Stimulated activated CD8-positive, alpha-beta memory T cell treated with anti-CD3 and anti-CD28 coated beads, Interleukin-4, amount 100 ng/mL, for 48 hours (primary cell): ENCODE measurements at regions not wholly inside any gene's neighbourhood (a gene's known extent, or its start where the extent isn't known, plus 50 kb on each side); places are given as distances from the start of the nearest gene placed in this dataset.

Experiments
- DNase-seq: peaks from one replicate; pipeline ENCODE4 v3.0.0-alpha.2; 2020

DNA sequence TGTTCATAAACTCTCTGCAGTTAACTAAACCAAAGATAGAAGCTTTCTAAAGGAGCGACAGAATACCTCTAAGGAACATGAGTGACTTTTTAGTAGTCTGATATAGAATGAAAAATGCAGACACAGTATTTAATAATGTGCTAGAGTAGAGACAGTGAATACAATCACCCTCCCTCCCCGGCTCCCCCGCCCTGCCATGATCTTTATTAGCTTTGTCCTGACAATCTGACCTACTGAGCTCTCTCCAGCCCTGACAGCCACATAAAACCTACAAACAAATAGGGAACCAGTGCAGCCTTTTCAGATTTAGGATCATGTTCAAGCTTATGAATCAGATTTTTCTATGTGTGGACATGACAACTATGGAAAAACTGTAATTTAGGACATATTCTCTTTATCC, 777.6 kb upstream of the FANCL start:
- no peak for DNase-seq

DNA sequence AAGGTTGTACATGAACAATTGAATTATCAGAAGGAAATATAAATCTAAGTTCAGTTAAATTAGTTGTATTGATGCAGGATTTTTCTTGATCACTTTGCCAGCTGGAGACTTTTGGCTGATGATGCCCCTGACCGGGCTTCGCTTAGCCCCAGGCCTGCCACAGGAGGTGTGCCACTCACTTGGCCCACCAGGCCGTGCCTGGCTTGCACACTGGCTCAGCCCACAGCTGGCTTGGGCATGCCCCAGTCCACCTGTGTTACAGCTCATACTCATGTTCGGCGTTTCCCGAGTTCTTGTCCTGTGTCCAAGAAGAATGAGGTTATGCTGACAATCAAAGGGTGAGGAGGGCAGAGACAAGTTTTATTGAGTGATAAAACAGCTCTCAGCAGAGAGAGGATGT, 773.9 kb upstream of the FANCL start:
- no peak for DNase-seq

DNA sequence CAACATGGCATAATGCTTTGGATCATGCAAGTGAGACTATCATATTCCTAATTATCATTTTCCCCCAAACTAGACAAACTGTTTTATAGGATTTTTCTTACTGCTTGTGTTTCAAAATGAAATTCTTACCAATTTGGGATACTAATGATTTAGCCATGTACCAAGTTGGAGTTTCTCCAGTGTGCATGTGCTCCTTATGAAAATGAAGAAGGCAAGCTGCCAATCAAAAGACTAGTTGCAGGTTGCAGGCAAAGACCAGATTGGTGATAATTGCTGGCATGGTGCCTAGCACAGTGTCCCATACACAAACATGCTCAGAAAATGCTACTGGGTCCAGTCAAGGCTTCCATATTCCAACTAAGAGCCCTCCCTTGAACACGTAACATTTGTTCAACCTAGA, 771.8 kb upstream of the FANCL start:
- DNase-seq: no peak

DNA sequence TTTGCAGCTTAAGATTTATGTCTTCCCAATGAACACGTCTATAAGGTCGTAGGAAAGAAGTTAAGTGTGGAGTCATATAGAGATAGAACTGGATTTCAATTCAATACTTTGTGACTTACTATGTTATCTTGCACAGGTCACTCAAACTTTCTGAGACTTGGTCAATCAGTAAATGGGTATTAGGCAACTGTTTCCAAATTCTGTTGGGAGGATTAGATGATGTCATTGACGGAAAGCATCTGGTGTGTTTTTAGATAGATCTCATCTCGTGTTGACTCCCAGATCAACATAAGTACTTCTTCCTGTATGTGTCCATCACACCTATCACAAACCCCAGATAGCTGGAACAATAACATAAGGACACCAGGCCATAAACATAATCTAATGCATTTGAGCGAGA, 771.1 kb upstream of the FANCL start:
- no peak for DNase-seq

DNA sequence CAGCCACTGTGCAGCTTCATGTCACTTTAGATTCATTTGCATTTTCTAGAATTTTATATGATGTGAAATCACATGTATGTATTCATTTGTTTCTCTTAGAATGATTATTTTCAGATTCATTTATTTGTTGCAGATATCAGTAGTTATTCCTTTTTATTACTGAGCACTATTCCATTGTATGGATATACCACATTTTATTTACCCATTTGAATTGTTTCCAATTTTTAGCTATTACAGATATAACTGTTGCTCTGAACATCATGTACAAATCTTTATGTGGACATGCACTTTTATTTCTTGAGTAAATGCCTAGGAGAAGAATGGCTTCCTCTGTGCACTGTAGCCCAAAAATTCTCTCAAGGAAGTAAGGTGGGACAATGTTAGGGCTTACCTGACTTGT, 767.8 kb upstream of the FANCL start:
- DNase-seq: no peak

DNA sequence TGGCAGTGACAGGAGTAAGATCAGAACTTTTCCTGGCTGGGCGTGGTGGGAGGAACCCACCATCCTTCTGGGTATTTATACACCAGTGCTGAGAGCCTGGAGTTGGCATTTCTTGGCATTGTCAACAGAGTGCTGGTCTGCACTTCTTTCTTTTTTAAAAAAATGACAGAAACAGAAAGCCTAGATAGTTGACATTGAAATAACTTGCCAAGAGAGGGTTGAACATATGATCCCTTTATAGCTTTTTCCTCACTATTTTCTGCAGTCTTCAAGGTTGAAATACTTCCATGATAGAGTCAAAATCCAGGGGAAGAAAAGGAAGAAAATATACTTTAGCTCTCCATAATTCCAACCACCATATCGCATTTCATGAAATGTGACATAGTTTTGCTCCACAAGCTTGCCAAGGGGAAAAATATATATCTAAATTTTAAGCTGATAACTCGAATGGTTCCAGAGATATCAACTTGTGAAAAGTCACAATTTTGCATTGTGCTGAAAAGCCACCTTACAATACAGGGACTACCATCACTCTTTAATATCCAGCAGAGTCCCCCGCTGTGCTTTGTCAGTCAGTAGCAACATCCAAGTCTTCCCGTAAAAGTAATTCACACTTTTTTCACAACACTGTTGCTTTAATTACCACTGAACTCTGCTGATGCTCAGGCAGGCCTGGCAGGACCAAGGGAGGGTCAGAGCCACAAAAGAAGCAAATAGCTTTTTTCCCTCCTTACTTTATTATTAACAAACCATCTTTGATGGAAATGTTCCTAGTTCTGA, 764.9 kb upstream of the FANCL start:
- no peak for DNase-seq

DNA sequence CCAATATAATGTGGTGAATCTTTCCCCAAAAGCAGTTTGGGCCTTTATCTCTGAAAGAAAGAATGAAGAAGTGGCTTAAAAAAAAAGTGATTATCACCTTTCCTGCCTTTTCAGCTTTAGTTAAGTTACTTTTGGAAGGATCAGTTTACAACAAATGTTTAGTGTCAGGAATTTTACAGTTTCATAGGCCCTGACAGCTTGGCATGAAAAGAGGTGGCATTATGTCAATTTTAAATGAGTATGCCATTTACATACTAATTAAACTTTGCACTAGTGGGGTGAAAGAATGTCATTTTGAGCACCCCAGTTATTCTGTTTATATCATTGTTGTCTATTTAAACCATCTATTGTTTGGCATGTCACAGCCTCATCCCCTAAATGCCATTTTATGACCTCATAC, 763.5 kb upstream of the FANCL start:
- no peak for DNase-seq

DNA sequence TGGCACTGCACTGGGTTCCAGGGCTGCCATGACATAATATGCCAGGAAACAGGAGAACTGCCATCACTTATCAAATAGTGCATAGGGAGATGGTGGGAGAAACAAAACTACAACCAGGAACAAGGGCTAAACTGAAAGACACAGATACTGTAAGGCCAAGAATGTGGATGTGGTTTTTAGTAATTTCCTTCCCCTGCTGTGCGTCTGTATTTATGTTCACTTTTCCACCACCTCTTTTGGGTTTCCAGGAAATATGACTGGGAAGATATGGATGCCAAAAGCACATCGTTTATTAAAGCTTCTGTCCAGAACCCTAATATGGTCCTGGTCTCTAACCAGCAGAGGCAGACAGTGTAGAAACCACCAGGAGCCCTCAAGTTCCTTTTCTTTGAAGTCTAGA, 759.7 kb upstream of the FANCL start:
- no peak for DNase-seq

DNA sequence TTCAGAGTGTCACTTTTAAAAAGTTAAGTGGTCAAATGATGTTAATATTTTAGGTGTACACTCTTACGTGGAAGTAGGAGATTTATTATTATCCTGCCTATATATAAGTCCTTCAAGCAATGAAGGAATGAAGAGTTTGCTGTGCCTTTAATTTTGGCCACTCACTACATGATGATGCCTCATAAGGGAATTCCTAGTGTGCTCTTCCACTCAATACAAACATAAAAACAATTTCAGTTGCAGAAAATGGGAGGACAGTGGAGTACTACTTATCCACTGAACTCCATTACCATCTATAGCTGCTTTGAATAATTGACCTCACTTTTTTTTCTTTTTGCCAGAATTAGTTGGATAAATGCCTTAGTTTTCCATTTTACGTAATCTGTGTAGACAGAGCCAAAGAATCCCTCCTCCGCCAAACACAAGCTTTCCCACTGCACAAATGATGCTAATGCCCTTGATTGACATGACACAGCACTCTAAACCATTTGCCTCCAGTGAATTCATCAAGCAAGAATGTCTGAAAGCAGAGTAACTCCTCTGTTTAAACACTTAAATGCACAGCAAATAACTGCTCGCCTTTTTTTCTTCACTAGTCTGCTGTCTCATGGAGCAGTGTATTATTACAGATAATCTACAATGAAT, 751.1 kb upstream of the FANCL start:
- no peak for DNase-seq

DNA sequence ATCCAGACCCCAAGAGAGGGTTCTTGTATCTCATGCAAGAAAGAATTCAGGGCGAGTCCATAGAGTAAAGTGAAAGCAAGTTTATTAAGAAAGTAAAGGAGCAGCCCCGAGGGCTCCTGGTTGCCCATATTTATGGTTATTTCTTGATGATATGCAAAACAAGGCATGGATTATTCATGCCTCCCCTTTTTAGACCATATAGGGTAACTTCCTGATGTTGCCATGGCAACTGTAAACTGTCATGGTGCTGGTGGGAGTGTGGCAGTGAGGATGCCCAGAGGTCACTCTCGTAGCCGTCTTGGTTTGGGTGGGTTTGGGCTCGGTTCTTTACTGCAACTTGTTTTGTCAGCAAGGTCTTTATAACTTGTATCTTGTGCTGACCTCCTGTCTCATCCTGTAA, 750.2 kb upstream of the FANCL start:
- DNase-seq: no peak

DNA sequence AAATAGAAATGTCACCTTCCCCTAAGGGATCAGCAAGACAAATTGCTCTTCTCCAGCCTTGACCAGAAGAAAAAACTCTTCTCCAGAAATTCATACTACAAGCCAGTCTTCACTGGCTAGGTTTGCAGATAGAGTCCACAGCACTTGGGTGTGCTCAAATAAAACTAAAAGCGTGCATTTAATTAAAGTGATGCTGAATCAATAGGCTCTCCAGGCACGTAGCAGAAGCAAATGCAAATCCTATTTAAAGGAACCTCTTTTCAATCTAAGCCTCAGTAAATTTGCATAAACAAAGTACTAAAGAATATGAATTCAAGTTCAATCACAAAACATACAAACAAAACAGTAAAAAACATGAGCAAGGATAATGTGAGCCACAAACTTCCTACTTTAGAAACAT, 744.4 kb upstream of the FANCL start:
- DNase-seq: no peak

DNA sequence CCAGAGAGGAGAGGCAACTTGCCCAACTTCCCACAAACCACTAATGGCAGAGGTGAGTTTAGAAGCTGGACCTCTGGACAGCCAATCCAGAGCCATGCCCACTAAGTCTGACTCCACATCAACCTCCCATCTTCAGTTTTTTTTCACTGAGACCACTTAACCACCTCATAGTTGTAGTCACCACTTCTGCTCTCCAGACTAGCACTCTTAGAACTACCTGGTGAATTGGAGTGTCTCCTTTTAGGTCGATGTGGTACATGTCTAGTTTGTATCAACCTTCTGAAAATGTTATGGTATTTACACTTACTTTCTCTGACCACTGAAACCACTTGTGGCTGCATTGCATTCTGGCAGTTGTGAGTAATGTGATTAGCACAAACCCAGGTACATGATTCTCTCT, 743.6 kb upstream of the FANCL start:
- no peak for DNase-seq

DNA sequence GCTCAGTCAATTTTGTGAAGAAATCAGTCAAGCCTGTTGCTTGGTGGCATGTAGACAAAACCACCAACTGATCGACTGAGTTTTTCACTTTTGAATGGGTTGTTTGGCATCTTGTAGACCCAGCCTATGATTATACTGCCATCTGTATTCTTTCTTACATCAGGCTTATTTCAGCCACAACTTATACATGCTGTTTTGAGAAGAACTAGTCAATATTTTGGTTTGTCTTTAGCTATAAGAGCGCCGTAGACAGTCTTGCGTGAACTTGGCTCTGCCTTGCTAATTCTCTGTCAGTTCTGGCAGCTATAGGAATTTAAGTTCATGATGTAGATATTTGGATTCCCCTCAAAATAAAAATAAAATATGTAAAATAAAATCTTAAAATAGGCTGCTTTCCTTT, 742.0 kb upstream of the FANCL start:
- no peak for DNase-seq

DNA sequence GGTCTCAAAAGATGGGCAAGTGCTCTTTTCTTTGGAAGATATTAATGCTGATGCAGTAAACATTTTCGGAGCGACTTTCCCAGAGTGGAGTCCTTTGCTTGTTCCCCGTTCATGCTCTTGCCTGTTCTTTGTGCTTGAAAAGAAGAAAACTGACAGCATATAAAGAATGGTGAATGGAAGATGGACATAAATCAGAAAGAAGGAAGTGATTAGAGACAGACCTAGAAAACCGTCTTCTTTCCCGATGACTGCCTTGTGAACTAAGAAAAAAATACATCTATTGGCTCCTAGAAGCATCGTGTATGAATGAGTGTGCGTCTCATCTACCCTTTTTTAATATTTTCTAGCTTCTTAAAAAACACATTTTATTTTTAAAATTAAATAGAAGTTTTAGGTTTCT, 740.1 kb upstream of the FANCL start:
- DNase-seq: no peak

DNA sequence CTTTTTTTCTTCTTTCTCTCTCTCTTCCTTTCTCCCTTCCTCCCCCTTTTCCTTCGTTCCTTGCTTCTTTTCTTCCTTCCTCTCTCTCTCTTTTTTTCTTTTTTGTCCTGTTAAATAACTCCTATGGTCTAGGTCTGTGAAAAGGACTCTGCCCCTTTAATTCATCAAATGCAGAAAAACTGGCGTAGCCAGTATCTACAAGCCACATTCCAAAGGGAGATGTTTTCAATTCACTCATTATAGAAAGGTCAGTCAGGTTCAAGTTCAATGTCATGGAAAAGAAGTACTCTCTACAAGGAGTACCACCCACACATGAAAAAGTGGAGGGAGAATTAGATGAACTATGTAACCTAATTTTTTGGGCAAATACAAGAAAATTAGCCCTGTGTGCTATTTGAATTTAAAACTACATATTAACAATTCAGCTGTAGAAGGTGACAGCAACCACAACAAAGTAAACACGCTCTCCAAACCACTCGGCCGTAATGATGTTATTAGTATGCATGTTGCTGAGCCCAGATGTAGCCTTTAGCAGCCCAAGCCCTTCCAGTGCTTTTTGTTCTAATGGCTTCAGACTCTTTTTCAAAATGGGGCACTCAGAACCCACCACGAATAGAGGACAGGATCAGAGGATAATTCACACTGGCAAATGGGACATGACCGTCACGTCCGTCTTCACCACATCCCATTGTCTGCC, 735.4 kb upstream of the FANCL start:
- no peak for DNase-seq

DNA sequence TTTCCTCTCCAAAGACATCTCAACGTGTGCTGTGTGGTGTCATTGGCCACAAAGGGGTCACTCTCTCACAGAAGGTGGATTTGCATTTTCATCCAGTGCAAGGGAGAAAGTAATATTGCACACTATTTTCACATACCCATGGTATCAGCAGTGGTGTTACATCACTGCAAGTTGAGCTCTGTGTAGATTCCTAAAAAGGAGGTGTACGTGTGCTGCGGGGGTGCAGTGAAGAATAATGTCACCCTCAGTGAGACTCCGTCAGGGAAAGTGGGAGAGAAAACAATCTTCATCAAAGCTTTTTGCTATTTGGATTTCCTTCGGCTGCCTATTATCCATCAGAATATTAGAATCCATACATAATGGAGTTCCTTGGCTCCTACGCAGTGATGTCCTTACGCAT, 733.8 kb upstream of the FANCL start:
- DNase-seq: no peak

DNA sequence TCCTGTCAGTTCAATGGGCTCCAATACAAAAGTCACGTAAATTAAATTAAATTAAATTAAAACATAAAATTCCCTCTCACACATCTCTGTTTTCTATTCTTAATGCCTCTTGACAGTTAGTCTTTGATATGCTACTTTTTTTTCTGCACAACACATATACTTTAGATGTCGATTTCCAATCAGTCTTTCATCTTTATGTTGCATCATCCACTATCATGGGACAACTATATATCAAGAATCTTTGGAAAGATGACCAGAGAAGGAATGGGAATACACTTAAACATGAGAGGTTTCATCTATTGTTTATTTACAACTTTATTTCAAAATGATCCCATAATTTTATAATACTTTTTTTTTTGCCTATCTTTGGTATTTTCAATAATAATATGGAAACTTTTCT, 733.3 kb upstream of the FANCL start:
- DNase-seq: no peak

DNA sequence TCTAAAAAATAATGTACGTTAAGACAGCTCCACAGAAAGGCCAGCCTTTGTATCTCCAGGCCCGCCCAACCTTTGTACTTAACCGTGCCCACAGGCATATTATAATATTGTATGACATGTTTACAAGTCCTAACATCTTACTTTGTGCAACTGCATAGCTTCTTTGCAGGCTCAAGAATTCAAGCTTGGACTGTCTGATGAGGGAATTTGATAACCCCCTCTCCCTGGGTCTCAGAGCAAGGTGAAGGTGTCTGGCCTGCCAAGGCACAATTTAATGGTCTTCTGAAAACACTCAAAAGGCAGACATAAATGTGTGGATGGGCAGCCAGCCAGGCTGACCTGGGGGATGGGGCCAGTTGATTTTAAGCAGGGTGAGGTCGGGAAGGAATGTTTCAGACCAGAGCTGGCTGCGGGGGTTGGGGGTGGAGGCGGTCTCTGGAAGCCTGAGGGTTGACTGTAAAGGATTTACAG, 732.7 kb upstream of the FANCL start:
- DNase-seq: no peak

DNA sequence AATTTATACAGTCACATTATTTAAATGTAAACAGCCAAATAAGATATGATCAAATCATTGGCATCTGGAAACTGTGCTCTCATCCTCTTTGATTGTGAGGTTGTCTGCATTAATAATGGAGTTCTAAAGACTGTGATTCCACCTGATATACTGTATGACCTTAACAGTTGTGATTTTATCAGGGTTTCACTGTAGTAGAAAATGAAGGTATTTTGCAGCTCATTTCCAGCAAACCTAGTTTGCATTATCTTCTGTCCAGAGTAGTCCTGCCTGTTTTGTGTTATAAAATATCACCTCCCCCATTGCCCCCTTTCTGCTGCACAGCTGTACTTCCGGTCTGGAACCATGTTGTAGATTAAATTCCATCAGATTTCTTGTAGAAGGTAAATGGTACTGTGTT, 731.6 kb upstream of the FANCL start:
- DNase-seq: no peak

DNA sequence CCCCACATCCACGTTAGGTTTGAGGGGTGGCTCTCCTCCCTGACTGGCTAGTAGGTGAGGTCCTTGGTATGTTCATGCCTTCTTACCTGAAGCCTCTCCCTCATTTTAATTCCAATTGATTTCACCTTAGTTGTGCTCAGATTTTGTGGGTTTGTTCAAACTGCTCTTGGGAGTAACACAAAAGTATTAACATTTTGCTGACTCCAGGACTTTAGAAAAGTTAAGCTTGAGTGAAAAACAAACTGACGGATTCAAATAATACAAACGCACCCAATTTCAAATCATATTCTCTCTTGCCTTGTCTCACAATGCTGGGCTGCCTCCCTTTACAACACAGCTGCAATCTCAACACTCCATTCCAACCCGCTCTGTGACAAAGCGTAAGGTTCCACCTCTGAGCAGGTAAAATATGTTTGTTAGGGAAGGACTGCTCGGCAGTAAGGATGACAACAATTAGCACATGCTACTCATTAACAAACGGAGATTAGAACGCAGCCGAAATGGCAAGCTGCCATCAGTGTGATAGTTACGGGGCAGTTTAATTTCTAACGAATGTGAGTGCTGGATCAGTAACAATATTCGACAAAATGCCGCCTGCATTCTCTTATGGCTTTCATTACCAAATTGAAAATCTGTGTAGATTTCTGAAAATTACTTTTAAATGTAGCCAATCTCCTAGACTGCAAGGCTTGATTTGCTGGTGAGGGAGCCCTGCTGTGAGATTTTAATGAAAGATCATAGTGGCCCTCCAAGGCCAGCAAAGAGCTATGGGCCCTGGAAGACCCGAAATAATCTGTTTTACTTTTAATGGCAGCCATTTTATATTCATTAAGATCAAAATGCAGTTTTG, 730.6 kb upstream of the FANCL start:
- DNase-seq: no peak

DNA sequence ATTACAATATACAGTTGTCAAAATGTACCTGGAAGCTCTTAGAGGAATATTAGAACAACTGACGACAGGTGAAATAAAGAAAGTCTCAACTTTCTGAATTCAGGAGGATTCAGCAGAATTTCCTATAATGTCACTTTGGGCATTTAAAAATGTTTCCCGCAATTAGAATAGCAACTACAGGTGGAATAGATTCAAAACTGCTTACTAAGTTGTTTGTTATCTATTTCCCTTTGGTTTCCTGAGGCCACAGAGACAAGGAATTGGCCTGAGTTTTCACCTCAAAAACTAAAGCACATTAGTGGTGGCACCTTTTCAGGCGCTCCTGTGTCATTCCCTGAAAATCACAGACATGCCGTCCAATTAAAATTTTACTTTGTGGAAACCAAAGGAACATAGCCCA, 729.2 kb upstream of the FANCL start:
- DNase-seq: no peak

DNA sequence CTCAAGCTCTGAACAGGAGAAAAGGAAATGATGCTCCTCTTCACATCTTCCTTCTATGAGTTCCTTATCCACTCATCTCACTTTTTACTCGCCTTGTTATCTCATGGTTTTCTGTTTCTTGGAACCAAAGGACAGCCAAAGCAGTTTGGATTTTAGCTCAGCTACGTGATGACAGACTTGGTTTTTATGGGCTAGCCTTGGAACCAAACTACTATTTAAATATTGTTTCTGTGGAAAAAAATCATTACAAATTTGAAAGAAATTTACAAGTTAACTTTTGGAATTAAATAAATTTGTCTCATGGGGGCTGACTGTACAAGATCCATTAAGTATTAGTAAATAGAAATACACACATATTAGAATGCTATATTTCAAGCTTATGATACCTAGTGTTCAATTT, 727.8 kb upstream of the FANCL start:
- DNase-seq: no peak

DNA sequence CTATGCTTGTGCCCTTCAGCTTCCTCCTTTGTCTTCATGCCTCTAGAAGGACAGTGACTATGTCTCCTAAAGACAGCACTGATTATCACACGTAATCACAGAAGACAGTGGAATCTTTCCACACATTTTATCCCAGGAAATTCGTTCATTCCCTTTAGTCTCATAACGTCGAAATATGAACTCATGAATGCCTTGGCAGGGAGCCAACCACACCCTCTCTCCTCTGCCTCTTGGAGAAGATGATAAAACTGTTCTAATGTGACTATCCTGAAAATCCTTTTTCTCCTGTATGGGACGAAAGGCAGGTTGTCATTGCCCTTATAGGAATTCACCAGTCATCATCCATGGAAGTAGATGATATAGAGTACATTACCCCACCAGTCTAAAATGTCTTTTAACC, 726.6 kb upstream of the FANCL start:
- DNase-seq: no peak
